Loucy (cell line): ENCODE measurements at regions not wholly inside any gene's neighbourhood (a gene's known extent, or its start where the extent isn't known, plus 50 kb on each side); places are given as distances from the start of the nearest gene placed in this dataset.

Source experiments
- H2AFZ ChIP-seq: fragments of 200-600 bp; sonication (generic); 2 replicates; pipeline ENCODE4 v1.6.0; 2016; ENCODE audit warnings: antibody characterized with exemption, mild to moderate bottlenecking, low read length, moderate library complexity
- H3F3A ChIP-seq: fragments of 200-600 bp; 2 replicates; pipeline ENCODE4 v1.6.0; 2016; ENCODE audit warnings: antibody characterized with exemption, low read depth, mild to moderate bottlenecking
- H3K27me3 ChIP-seq: fragments of 200-600 bp; sonication (generic); 2 replicates; pipeline ENCODE4 v1.6.1; 2014; ENCODE audit warnings: low read length, mild to moderate bottlenecking; ENCODE audit not compliant: insufficient read depth, poor library complexity, severe bottlenecking
- H3K36me3 ChIP-seq: fragments of 200-600 bp; sonication (generic); 2 replicates; pipeline ENCODE4 v1.6.1; 2016; ENCODE audit warnings: low read length; ENCODE audit not compliant: insufficient read depth
- H3K4me1 ChIP-seq: fragments of 200-600 bp; sonication (generic); 2 replicates; pipeline ENCODE4 v1.5.1; 2014; ENCODE audit warnings: low read length, mild to moderate bottlenecking; ENCODE audit not compliant: insufficient read depth, poor library complexity, severe bottlenecking
- H3K4me2 ChIP-seq: fragments of 200-600 bp; sonication (generic); 2 replicates; pipeline ENCODE4 v1.6.0; 2014; ENCODE audit warnings: antibody characterized with exemption, low read length, low read depth, mild to moderate bottlenecking; ENCODE audit not compliant: poor library complexity, severe bottlenecking
- H3K4me3 ChIP-seq: fragments of 200-600 bp; sonication (generic); 2 replicates; pipeline ENCODE4 v1.5.1; 2014; ENCODE audit warnings: low read length, mild to moderate bottlenecking, mixed read lengths; ENCODE audit not compliant: poor library complexity, severe bottlenecking
- H3K79me2 ChIP-seq: fragments of 200-600 bp; sonication (generic); 2 replicates; pipeline ENCODE4 v1.6.1; 2014; ENCODE audit warnings: low read length; ENCODE audit not compliant: insufficient read depth
- H3K9ac ChIP-seq: fragments of 200-600 bp; sonication (generic); 2 replicates; pipeline ENCODE4 v1.6.0; 2014; ENCODE audit warnings: mild to moderate bottlenecking, low read depth, low read length, moderate library complexity; ENCODE audit not compliant: poor library complexity, severe bottlenecking
- H3K9me2 ChIP-seq: fragments of 200-600 bp; sonication (generic); replicated peaks from 2 replicates; pipeline ENCODE4 v1.6.1; 2016; ENCODE audit warnings: low read depth, low read length, mixed read lengths
- H3K9me3 ChIP-seq: fragments of 200-600 bp; sonication (generic); 2 replicates; pipeline ENCODE4 v1.6.1; 2014; ENCODE audit warnings: mild to moderate bottlenecking, antibody characterized with exemption, low read length, low read depth; ENCODE audit not compliant: insufficient read depth
- H4K20me1 ChIP-seq: fragments of 200-600 bp; sonication (generic); 2 replicates; pipeline ENCODE4 v1.6.0; 2014; ENCODE audit warnings: antibody characterized with exemption, low read length, mild to moderate bottlenecking; ENCODE audit not compliant: insufficient read depth, poor library complexity, severe bottlenecking
- CTCF ChIP-seq: fragments of 200-600 bp; sonication (generic); conservative IDR thresholded peaks from 2 replicates; pipeline ENCODE4 v1.5.1; 2014; ENCODE audit warnings: mild to moderate bottlenecking, antibody characterized with exemption, low read length
- EZH2phosphoT487 ChIP-seq: fragments of 200-600 bp; IDR thresholded peaks from 2 replicates; pipeline ENCODE4 v1.6.1; 2018; ENCODE audit warnings: antibody characterized with exemption, mild to moderate bottlenecking, moderate library complexity, borderline replicate concordance

- H3K9ac ChIP-seq: no peak overlapping the region
- H3K9me2 ChIP-seq: no peaks in the 10 kb centered on the region
- no peaks in the 10 kb centered on the region for H3K27me3 ChIP-seq
- no peaks in the 10 kb centered on the region for H3F3A ChIP-seq
- H2AFZ ChIP-seq: no peak overlapping the region
- H3K9me3 ChIP-seq: no peaks in the 10 kb centered on the region
- no peak overlapping the region for H3K4me2 ChIP-seq
- H3K4me3 ChIP-seq: no peak overlapping the region
- no peaks in the 10 kb centered on the region for H3K79me2 ChIP-seq
- no peaks in the 10 kb centered on the region for H4K20me1 ChIP-seq
- no peaks in the 10 kb centered on the region for H3K36me3 ChIP-seq
- TF ChIP-seq CTCF (no peak), EZH2phosphoT487 (no peak)
- no peaks in the 10 kb centered on the region for H3K4me1 ChIP-seq
These were observed 127.6 kb downstream of the TMCO5A start for GRCh38 chr15:38061856-38062649.

DNA sequence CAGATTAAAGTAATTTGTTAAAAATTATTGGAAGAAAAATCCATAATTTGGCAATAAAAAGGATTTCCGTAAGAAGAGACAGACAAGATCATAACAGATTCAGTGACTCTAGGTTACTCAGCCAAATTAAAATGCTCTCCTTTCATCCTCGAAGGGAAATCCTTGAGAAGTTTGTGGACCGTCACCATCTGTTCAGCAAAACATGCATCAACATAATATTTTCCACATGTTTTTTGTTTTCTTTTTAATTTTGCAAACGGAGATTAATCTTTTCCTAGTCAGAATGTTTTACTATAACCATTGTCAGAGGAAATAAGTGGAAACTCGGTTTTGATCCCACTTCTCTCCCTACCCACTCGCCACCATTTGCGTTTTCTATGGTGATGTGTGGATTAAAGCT lies 128.3 kb downstream of the TMCO5A start:
- TF ChIP-seq CTCF: no peak
- no peak for TF ChIP-seq EZH2phosphoT487
- Histone ChIP-seq H4K20me1 (no peaks in the 10 kb centered on the region), H3K4me1 (no peaks in the 10 kb centered on the region), H3K4me2 (no peak overlapping the region), H3K36me3 (no peaks in the 10 kb centered on the region), H3F3A (no peaks in the 10 kb centered on the region), H3K9ac (no peak overlapping the region), H2AFZ (no peak overlapping the region), H3K4me3 (no peak overlapping the region), H3K79me2 (no peaks in the 10 kb centered on the region), H3K9me3 (no peaks in the 10 kb centered on the region), H3K9me2 (no peaks in the 10 kb centered on the region), H3K27me3 (no peaks in the 10 kb centered on the region)

GRCh38 chr15:38065721-38066345 lies 131.4 kb downstream of the TMCO5A start:
- no peak for TF ChIP-seq CTCF
- no peak for TF ChIP-seq EZH2phosphoT487
- no peaks in the 10 kb centered on the region for H4K20me1 ChIP-seq
- no peak overlapping the region for H2AFZ ChIP-seq
- H3K27me3 ChIP-seq: no peaks in the 10 kb centered on the region
- H3K79me2 ChIP-seq: no peaks in the 10 kb centered on the region
- H3K4me1 ChIP-seq: peaks cover 7% of the 10 kb centered on the region
- no peak overlapping the region for H3K4me3 ChIP-seq
- H3K9ac ChIP-seq: no peak overlapping the region
- H3K36me3 ChIP-seq: no peaks in the 10 kb centered on the region
- H3K9me2 ChIP-seq: no peaks in the 10 kb centered on the region
- no peak overlapping the region for H3K4me2 ChIP-seq
- no peaks in the 10 kb centered on the region for H3F3A ChIP-seq
- H3K9me3 ChIP-seq: no peaks in the 10 kb centered on the region
